SHP77 treated with DMSO at 0.1 percent for 48 hours (cell line): ENCODE measurements at regions not wholly inside any gene's neighbourhood (a gene's known extent, or its start where the extent isn't known, plus 50 kb on each side); places are given as distances from the start of the nearest gene placed in this dataset.

Experiments used
- DNase-seq: peaks from one replicate; lab custom pipeline; 2025; lab: John Stamatoyannopoulos, UW

GRCh38 chr5:117058740-117059139, 484.1 kb upstream of the SEMA6A start:
- no peak for DNase-seq

- DNase-seq = no peak
Observed at GRCh38 chr5:117055517-117055916, 480.9 kb upstream of the SEMA6A start.

GRCh38 chr5:117054911-117055310, 480.3 kb upstream of the SEMA6A start:
- DNase-seq = no peak

- DNase-seq = no peak
Observed at GRCh38 chr5:117054141-117054540, 479.5 kb upstream of the SEMA6A start.

GRCh38 chr5:117041926-117042595, 467.4 kb upstream of the SEMA6A start:
- DNase-seq = no peak

- no peak for DNase-seq
Observed at GRCh38 chr5:117039035-117039434, 464.4 kb upstream of the SEMA6A start.

- no peak for DNase-seq
Observed at GRCh38 chr5:117027384-117027783, 452.8 kb upstream of the SEMA6A start.

- no peak for DNase-seq
Observed at GRCh38 chr5:117020999-117021398, 446.4 kb upstream of the SEMA6A start.

- DNase-seq = no peak
Observed at GRCh38 chr5:117013280-117013877, 438.8 kb upstream of the SEMA6A start.

- no peak for DNase-seq
Observed at GRCh38 chr5:117010574-117010973, 436.0 kb upstream of the SEMA6A start.

GRCh38 chr5:116998024-116998423, 423.4 kb upstream of the SEMA6A start:
- DNase-seq = no peak

GRCh38 chr5:116992681-116993080, 418.1 kb upstream of the SEMA6A start:
- DNase-seq = no peak

GRCh38 chr5:116989995-116990394, 415.4 kb upstream of the SEMA6A start:
- DNase-seq = no peak

GRCh38 chr5:116982035-116982434, 407.4 kb upstream of the SEMA6A start:
- no peak for DNase-seq

- DNase-seq = no peak
Observed at GRCh38 chr5:116980581-116980980, 406.0 kb upstream of the SEMA6A start.

GRCh38 chr5:116976767-116977166, 402.1 kb upstream of the SEMA6A start:
- DNase-seq = no peak

- no peak for DNase-seq
Observed at GRCh38 chr5:116971131-116971530, 396.5 kb upstream of the SEMA6A start.

- DNase-seq = peak; percentile 48
Observed at GRCh38 chr5:116970318-116970717, 395.7 kb upstream of the SEMA6A start.

GRCh38 chr5:116964438-116964837, 389.8 kb upstream of the SEMA6A start:
- no peak for DNase-seq

- no peak for DNase-seq
Observed at GRCh38 chr5:116961021-116961420, 386.4 kb upstream of the SEMA6A start.

- no peak for DNase-seq
Observed at GRCh38 chr5:116959843-116960242, 385.2 kb upstream of the SEMA6A start.

GRCh38 chr5:116953251-116953930, 378.8 kb upstream of the SEMA6A start:
- DNase-seq = no peak

- no peak for DNase-seq
Observed at GRCh38 chr5:116951219-116951618, 376.6 kb upstream of the SEMA6A start.
